Transverse colon (tissue), 4 donors: ENCODE measurements at regions not wholly inside any gene's neighbourhood (a gene's known extent, or its start where the extent isn't known, plus 50 kb on each side); places are given as distances from the start of the nearest gene placed in this dataset.

Experiments used
- DNase-seq: peaks from one replicate; pipeline ENCODE4 v3.0.0-alpha.2; 2019
- H3K27ac ChIP-seq, 4 donors: fragments of 200-600 bp; sonication (generic); 2 replicates each; pipeline ENCODE4 v1.5.1; 2016 to 2018; ENCODE audit warnings: inconsistent platforms in 4 of 4
- H3K27me3 ChIP-seq: fragments of 200-600 bp; sonication (generic); 2 replicates; pipeline ENCODE4 v1.5.1; 2017; ENCODE audit warnings: inconsistent platforms
- H3K36me3 ChIP-seq, 4 donors: fragments of 200-600 bp; sonication (generic); 2 replicates each; pipeline ENCODE4 v1.5.1; 2017 to 2019; ENCODE audit warnings: inconsistent platforms in 4 of 4
- H3K4me1 ChIP-seq, 4 donors: fragments of 200-600 bp; sonication (generic); 2 replicates each; pipeline ENCODE4 v1.5.1; 2017 to 2020; ENCODE audit warnings: inconsistent platforms in 4 of 4
- H3K4me3 ChIP-seq, 4 donors: fragments of 200-600 bp; sonication (generic); 1 replicate in 1 of 4; 2 replicates in 3 of 4; pipeline versions ENCODE4 v1.5.1 to v1.6.1; 2017 to 2019; ENCODE audit warnings: inconsistent platforms in 4 of 4
- H3K9me3 ChIP-seq, 2 donors: fragments of 200-600 bp; sonication (generic); 2 replicates each; pipeline ENCODE4 v1.5.1; 2017 to 2019; ENCODE audit warnings: inconsistent platforms in 2 of 2
- CTCF ChIP-seq, 5 experiments: fragments of 200-600 bp in 3 of 5; fragments of 450-650 bp in 2 of 5; sonication (generic) in 3 of 5; IDR thresholded peaks; 1 replicate in 2 of 5; 2 replicates in 3 of 5; pipeline ENCODE4 v1.5.1; 2016 to 2017; ENCODE audit warnings: antibody characterized with exemption in 5 of 5, inconsistent platforms in 3 of 5, mild to moderate bottlenecking in 2 of 5, moderate library complexity in 1 of 5
- EP300 ChIP-seq: sonication (generic); formaldehyde crosslinking; IDR thresholded peaks from one replicate; pipeline ENCODE4 v1.6.1; 2017; ENCODE audit warnings: antibody characterized with exemption, low read depth
- POLR2A ChIP-seq: fragments of 450-650 bp; IDR thresholded peaks from one replicate; pipeline ENCODE4 v1.6.1; 2016; ENCODE audit warnings: antibody characterized with exemption, mild to moderate bottlenecking, moderate library complexity
- POLR2AphosphoS5 ChIP-seq, 3 donors: sonication (generic); formaldehyde crosslinking; IDR thresholded peaks; one replicate each; pipeline ENCODE4 v1.6.1; 2016; ENCODE audit warnings: antibody characterized with exemption in 3 of 3
- WGBS, 2 donors: methylation state at CpG; one replicate each; pipeline ENCODE4 v1.1.5; 2018; ENCODE audit warnings: low coverage in 1 of 2; 5-methylcytosine and 5-hydroxymethylcytosine counted together
- in situ Hi-C, 4 donors: fragments of 200-750 bp; cut with MboI; loops; one replicate each; pipeline versions ENCODE4 v1.15.0 to v1.15.1; 2017; ENCODE audit warnings: low sequenced_read_pairs in 3 of 4, low pct_ligation_motif_present in 1 of 4, low pct_unique_long_range_greater_than_20kb in 1 of 4
- intact Hi-C: fragments of 100-400 bp; cut with DNase I; formaldehyde crosslinking; loops from one replicate; pipeline ENCODE4 v1.15.1; 2023; ENCODE audit warnings: low total_unique reads

DNA sequence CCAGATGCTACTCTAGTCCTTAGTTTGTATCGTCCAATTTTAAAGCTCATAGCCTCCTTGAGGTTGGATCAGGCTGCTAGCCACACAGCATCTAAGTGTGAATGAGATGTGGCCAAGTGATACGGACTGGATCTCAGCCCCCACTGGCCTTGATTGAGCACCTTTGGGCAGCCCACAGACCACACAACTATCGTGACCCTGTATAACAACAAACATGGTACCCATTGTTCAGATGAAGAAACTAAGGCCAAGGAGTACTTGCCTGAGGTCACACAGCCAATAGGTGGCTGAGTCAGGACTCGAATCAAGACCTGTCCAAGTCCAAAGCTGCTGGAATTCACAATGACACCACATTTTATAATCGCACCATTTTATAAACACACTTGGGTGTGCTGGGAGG is 73.0 kb upstream of the IRX3 start:
- H3K36me3 ChIP-seq = no peaks in the 10 kb centered on the region
- WGBS, 2 donors = 65 to 88% methylated on average over 1 to 5 of the region's 5 CpGs
- in situ Hi-C loops = no loop called here
- H3K4me3 ChIP-seq = no peak overlapping the region
- H3K4me1 ChIP-seq = no peaks in the 10 kb centered on the region
- peaks cover 0 to 2% of the 10 kb centered on the region in 2 donors for H3K9me3 ChIP-seq
- peaks cover 43% of the 10 kb centered on the region for H3K27me3 ChIP-seq
- no peak for TF ChIP-seq EP300
- no peak for TF ChIP-seq CTCF (IDR thresholded peaks at IDR 0.05)
- no peak for TF ChIP-seq POLR2AphosphoS5 (IDR thresholded peaks at IDR 0.05)
- TF ChIP-seq POLR2A = no peak
- intact Hi-C loops = no loop called here
- H3K27ac ChIP-seq = no peak overlapping the region
- DNase-seq = no peak

DNA sequence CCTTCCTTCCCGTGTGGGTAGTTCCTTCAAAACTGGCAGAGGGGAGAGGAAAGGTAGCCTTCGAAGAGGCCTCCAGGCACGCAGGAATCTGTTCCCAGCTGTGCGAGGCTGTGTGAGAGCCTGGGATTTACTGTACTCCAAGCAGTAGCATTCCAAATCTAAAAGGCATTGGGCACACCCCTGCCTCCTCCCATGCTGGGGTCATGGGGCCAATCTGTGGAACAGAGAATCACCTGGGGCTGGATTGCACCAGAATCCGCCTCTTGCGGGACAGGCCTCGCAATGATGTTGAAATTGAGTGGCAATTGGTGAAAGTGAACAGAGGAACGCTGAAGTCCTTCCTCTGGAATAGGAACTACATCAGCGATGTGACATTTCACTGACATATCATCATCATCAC is 72.5 kb upstream of the IRX3 start:
- no peak for TF ChIP-seq POLR2A
- no peak for TF ChIP-seq EP300
- no peak for TF ChIP-seq POLR2AphosphoS5 (IDR thresholded peaks at IDR 0.05)
- TF ChIP-seq CTCF (IDR thresholded peaks at IDR 0.05) = no peak
- no peaks in the 10 kb centered on the region for H3K36me3 ChIP-seq
- no peak for DNase-seq
- no peak overlapping the region for H3K27ac ChIP-seq
- 81% methylated on average over 9 of the region's 9 CpGs; no CpG with 5 or more reads in 1 of the 2 donors for WGBS, 2 donors
- H3K9me3 ChIP-seq = peaks cover 0 to 2% of the 10 kb centered on the region in 2 donors
- H3K4me3 ChIP-seq = no peak overlapping the region
- H3K27me3 ChIP-seq = peaks cover 43% of the 10 kb centered on the region
- intact Hi-C loops = no loop called here
- in situ Hi-C loops = no loop called here
- H3K4me1 ChIP-seq = no peaks in the 10 kb centered on the region

- no peak for DNase-seq
- no peak overlapping the region for H3K27ac ChIP-seq
- intact Hi-C loops = no loop called here
These were observed 69.8 kb upstream of the IRX3 start for GRCh38 chr16:54356391-54356790.

GRCh38 chr16:54355251-54355650 is 68.7 kb upstream of the IRX3 start:
- H3K4me1 ChIP-seq = no peaks in the 10 kb centered on the region
- whole genome bisulfite sequencing, 2 donors = 60 to 64% methylated on average over 1 of the region's 1 CpG
- H3K27me3 ChIP-seq = peaks cover 13% of the 10 kb centered on the region
- intact Hi-C loops (no loop called here), in situ Hi-C loops (no loop called here)
- H3K36me3 ChIP-seq = no peaks in the 10 kb centered on the region
- peaks cover 0 to 2% of the 10 kb centered on the region in 2 donors for H3K9me3 ChIP-seq
- H3K4me3 ChIP-seq = no peak overlapping the region
- DNase-seq = no peak
- no peak for TF ChIP-seq CTCF (IDR thresholded peaks at IDR 0.05)
- no peak overlapping the region for H3K27ac ChIP-seq

More at GRCh38 chr16:54356391-54356790, 69.8 kb upstream of the IRX3 start:
- Histone ChIP-seq H3K36me3 (no peaks in the 10 kb centered on the region), H3K4me3 (no peak overlapping the region), H3K4me1 (no peaks in the 10 kb centered on the region), H3K27me3 (peaks cover 24% of the 10 kb centered on the region), H3K9me3 (peaks cover 0 to 2% of the 10 kb centered on the region in 2 donors)
- no peak for TF ChIP-seq EP300
- TF ChIP-seq POLR2AphosphoS5 (IDR thresholded peaks at IDR 0.05) = no peak
- TF ChIP-seq CTCF (IDR thresholded peaks at IDR 0.05) = no peak
- in situ Hi-C loops = no loop called here
- 60% methylated on average over 1 of the region's 1 CpG for WGBS, 2 donors
